BJ (cell line): ENCODE measurements at regions not wholly inside any gene's neighbourhood (a gene's known extent, or its start where the extent isn't known, plus 50 kb on each side); places are given as distances from the start of the nearest gene placed in this dataset.

Experiments
- CTCF ChIA-PET: fragments of 350-600 bp; formaldehyde crosslinking; extraction: SDS; loops from one replicate; lab custom pipeline; 2021; ENCODE audit warnings: antibody characterized with exemption, inconsistent platforms; lab: Yijun Ruan, JAX
- POLR2A ChIA-PET: fragments of 300-600 bp; sonication (Branson Sonifier 250); formaldehyde crosslinking; extraction: SDS; loops from one replicate; lab custom pipeline; 2021; ENCODE audit warnings: antibody characterized with exemption; lab: Charles Lee
- DNase-seq: peaks from one replicate; pipeline ENCODE4 v3.0.0-alpha.2; 2011; ENCODE audit warnings: low read depth
- H3K27me3 ChIP-seq: 2 replicates; pipeline ENCODE4 v1.6.0; 2011; ENCODE audit warnings: low read length; ENCODE audit not compliant: control insufficient read depth, insufficient read depth
- H3K36me3 ChIP-seq: 2 replicates; pipeline ENCODE4 v1.5.1; 2011; ENCODE audit warnings: low read length; ENCODE audit not compliant: control insufficient read depth, insufficient read depth
- H3K4me3 ChIP-seq: 2 replicates; pipeline ENCODE4 v1.5.1; 2011; ENCODE audit warnings: low read depth, mild to moderate bottlenecking, control low read depth, low read length
- CTCF ChIP-seq: IDR thresholded peaks from 2 replicates; pipeline ENCODE4 v1.5.1; 2011; ENCODE audit warnings: low read depth, mild to moderate bottlenecking, control low read depth, inconsistent platforms, low read length, moderate library complexity; ENCODE audit not compliant: insufficient read depth

GRCh38 chr15:94815110-94815731 is 583.9 kb downstream of the MCTP2 start:
- Histone ChIP-seq H3K4me3 (no peak overlapping the region), H3K36me3 (no peaks in the 10 kb centered on the region), H3K27me3 (no peaks in the 10 kb centered on the region)
- ChIA-PET CTCF (no interaction called here), POLR2A (no interaction called here)
- TF ChIP-seq CTCF = no peak
- no peak for DNase-seq

- no peak for TF ChIP-seq CTCF
- CTCF ChIA-PET = no interaction called here
- no peak for DNase-seq
- Histone ChIP-seq H3K4me3 (no peak overlapping the region), H3K27me3 (no peaks in the 10 kb centered on the region), H3K36me3 (no peaks in the 10 kb centered on the region)
- POLR2A ChIA-PET = no interaction called here
Observed at GRCh38 chr15:94815914-94816313, 584.6 kb downstream of the MCTP2 start.

GRCh38 chr15:94829887-94830884 is 598.8 kb downstream of the MCTP2 start:
- ChIA-PET POLR2A (no interaction called here), CTCF (interaction anchor here (0.6 kb wide), 1 partner anchor 40 kb away, joined by 3 read pairs; no protein-coding TSS in a partner anchor)
- Histone ChIP-seq H3K4me3 (no peak overlapping the region), H3K36me3 (no peaks in the 10 kb centered on the region), H3K27me3 (no peaks in the 10 kb centered on the region)
- DNase-seq = no peak
- TF ChIP-seq CTCF = no peak

GRCh38 chr15:94834000-94834399 is 602.6 kb downstream of the MCTP2 start:
- no peak overlapping the region for H3K4me3 ChIP-seq
- no peak for TF ChIP-seq CTCF
- POLR2A ChIA-PET = no interaction called here
- no peak for DNase-seq
- H3K36me3 ChIP-seq = no peaks in the 10 kb centered on the region
- CTCF ChIA-PET = no interaction called here
- no peaks in the 10 kb centered on the region for H3K27me3 ChIP-seq

GRCh38 chr15:94834494-94834893 is 603.1 kb downstream of the MCTP2 start:
- ChIA-PET POLR2A (no interaction called here), CTCF (no interaction called here)
- no peaks in the 10 kb centered on the region for H3K27me3 ChIP-seq
- no peaks in the 10 kb centered on the region for H3K36me3 ChIP-seq
- no peak for TF ChIP-seq CTCF
- no peak overlapping the region for H3K4me3 ChIP-seq
- DNase-seq = no peak
